22Rv1 (cell line): ENCODE measurements at regions not wholly inside any gene's neighbourhood (a gene's known extent, or its start where the extent isn't known, plus 50 kb on each side); places are given as distances from the start of the nearest gene placed in this dataset.

Source experiments
- ZFX ChIP-seq: fragments of 450-650 bp; IDR thresholded peaks from 2 replicates; pipeline ENCODE4 v1.6.1; 2017; ENCODE audit warnings: antibody characterized with exemption, borderline replicate concordance
- TF ChIP-seq, protein P1 (sequence below): fragments of 450-650 bp; IDR thresholded peaks from 2 replicates; pipeline ENCODE4 v1.5.1; 2017; ENCODE audit warnings: mild to moderate bottlenecking

DNA sequence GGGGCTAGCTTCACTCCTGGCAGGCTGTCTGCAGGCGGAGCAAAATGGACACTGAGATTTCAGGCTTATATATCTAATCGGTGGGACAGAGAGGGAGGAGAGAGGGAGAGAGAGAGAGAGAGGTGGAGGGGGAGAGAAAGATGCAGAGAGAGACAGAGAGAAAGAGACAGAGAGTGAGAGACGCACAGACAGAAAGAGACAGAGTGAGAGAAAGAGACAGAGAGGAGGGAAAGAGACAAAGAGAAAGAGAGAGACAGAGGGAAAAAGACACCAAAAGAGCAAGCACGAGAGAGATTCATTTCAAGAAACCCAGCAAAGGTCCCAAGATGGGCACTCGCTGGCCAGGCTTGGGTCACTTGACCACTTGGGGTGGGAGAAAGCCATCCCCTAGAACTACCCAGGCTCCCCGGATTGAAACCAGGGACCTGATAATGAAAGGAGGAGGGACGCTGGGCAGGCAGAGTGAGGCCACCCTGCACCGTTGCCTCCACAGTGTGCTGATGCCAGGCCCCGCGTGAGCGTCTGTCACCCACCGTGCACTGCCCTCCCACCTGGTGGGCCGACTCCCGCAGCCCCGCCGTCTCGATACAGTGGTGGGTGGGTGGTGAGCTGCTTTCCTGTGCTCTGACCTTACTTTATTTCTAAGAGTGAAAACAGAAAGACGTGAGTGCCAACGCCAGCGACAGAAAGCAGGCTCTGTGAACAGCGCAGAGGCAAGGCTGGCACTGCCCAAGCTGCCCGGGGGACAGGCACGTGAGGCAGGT is 67.9 kb upstream of the SLCO4A1 start:
- TF ChIP-seq, protein P1, sequence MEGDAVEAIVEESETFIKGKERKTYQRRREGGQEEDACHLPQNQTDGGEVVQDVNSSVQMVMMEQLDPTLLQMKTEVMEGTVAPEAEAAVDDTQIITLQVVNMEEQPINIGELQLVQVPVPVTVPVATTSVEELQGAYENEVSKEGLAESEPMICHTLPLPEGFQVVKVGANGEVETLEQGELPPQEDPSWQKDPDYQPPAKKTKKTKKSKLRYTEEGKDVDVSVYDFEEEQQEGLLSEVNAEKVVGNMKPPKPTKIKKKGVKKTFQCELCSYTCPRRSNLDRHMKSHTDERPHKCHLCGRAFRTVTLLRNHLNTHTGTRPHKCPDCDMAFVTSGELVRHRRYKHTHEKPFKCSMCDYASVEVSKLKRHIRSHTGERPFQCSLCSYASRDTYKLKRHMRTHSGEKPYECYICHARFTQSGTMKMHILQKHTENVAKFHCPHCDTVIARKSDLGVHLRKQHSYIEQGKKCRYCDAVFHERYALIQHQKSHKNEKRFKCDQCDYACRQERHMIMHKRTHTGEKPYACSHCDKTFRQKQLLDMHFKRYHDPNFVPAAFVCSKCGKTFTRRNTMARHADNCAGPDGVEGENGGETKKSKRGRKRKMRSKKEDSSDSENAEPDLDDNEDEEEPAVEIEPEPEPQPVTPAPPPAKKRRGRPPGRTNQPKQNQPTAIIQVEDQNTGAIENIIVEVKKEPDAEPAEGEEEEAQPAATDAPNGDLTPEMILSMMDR, result no peak
- TF ChIP-seq ZFX, result no peak
